Trophoblast cell (in vitro differentiated cells and primary cell): ENCODE measurements at regions not wholly inside any gene's neighbourhood (a gene's known extent, or its start where the extent isn't known, plus 50 kb on each side); places are given as distances from the start of the nearest gene placed in this dataset.

Source experiments
- DNase-seq, 2 donors: peaks; one replicate each; pipeline ENCODE4 v3.0.0-alpha.2; 2016
- H2AFZ ChIP-seq: 2 replicates; pipeline ENCODE4 v1.6.1; 2013; ENCODE audit warnings: low read length, moderate library complexity, mild to moderate bottlenecking; ENCODE audit not compliant: insufficient read depth, poor library complexity
- H2AK5ac ChIP-seq: 2 replicates; pipeline ENCODE4 v1.6.1; 2013; ENCODE audit warnings: mild to moderate bottlenecking, low read length
- H2BK120ac ChIP-seq: 2 replicates; pipeline ENCODE4 v1.6.1; 2013; ENCODE audit warnings: low read length, mild to moderate bottlenecking, moderate library complexity; ENCODE audit not compliant: insufficient read depth, poor library complexity
- H2BK12ac ChIP-seq: 2 replicates; pipeline ENCODE4 v1.6.1; 2013; ENCODE audit warnings: mild to moderate bottlenecking, low read length, moderate library complexity
- H2BK5ac ChIP-seq: 2 replicates; pipeline ENCODE4 v1.6.1; 2013; ENCODE audit warnings: low read length, low read depth, moderate library complexity, mild to moderate bottlenecking; ENCODE audit not compliant: poor library complexity
- H3K14ac ChIP-seq: 2 replicates; pipeline ENCODE4 v1.6.1; 2013; ENCODE audit warnings: mild to moderate bottlenecking, low read length
- H3K18ac ChIP-seq: 2 replicates; pipeline ENCODE4 v1.6.1; 2013; ENCODE audit warnings: mild to moderate bottlenecking, low read length
- H3K23ac ChIP-seq: 2 replicates; pipeline ENCODE4 v1.6.1; 2013; ENCODE audit warnings: low read length
- H3K27ac ChIP-seq: 2 replicates; pipeline ENCODE4 v1.5.1; 2013; ENCODE audit warnings: low read depth, mild to moderate bottlenecking, inconsistent platforms, low read length, moderate library complexity
- H3K27me3 ChIP-seq: 2 replicates; pipeline ENCODE4 v1.6.1; 2013; ENCODE audit warnings: inconsistent platforms, mild to moderate bottlenecking, low read length, moderate library complexity; ENCODE audit not compliant: insufficient read depth
- H3K36me3 ChIP-seq, 2 experiments: 1 replicate in 1 of 2; 2 replicates in 1 of 2; pipeline ENCODE4 v1.6.1; 2013; ENCODE audit warnings: low read length in 2 of 2, mild to moderate bottlenecking in 2 of 2, moderate library complexity in 1 of 2; ENCODE audit not compliant: insufficient read depth in 2 of 2, control insufficient read depth in 1 of 2
- H3K4ac ChIP-seq: 2 replicates; pipeline ENCODE4 v1.6.1; 2013; ENCODE audit warnings: low read depth, mild to moderate bottlenecking, low read length, moderate library complexity
- H3K4me1 ChIP-seq, 2 experiments: 1 replicate in 1 of 2; 2 replicates in 1 of 2; pipeline ENCODE4 v1.6.1; 2013; ENCODE audit warnings: low read length in 2 of 2, mild to moderate bottlenecking in 2 of 2, moderate library complexity in 1 of 2; ENCODE audit not compliant: insufficient read depth in 2 of 2, control insufficient read depth in 1 of 2
- H3K4me2 ChIP-seq: 2 replicates; pipeline ENCODE4 v1.6.1; 2013; ENCODE audit warnings: inconsistent platforms, mild to moderate bottlenecking, low read length, moderate library complexity
- H3K4me3 ChIP-seq: 2 replicates; pipeline ENCODE4 v1.5.1; 2013; ENCODE audit warnings: mild to moderate bottlenecking, low read depth, low read length, inconsistent platforms
- H3K79me1 ChIP-seq: one replicate; pipeline ENCODE4 v1.6.1; 2013; ENCODE audit warnings: low read length
- H3K79me2 ChIP-seq: 2 replicates; pipeline ENCODE4 v1.6.1; 2013; ENCODE audit warnings: low read length, mild to moderate bottlenecking; ENCODE audit not compliant: control insufficient read depth, insufficient read depth, poor library complexity
- H3K9ac ChIP-seq: 2 replicates; pipeline ENCODE4 v1.6.1; 2013; ENCODE audit warnings: mild to moderate bottlenecking, low read length
- H3K9me3 ChIP-seq: 2 replicates; pipeline ENCODE4 v1.6.1; 2013; ENCODE audit warnings: low read depth, mild to moderate bottlenecking, control low read depth, inconsistent platforms, low read length; ENCODE audit not compliant: insufficient read depth
- H4K12ac ChIP-seq: 2 replicates; pipeline ENCODE4 v1.6.1; 2013; ENCODE audit warnings: low read depth, mild to moderate bottlenecking, low read length, moderate library complexity
- H4K8ac ChIP-seq: 2 replicates; pipeline ENCODE4 v1.6.1; 2013; ENCODE audit warnings: low read depth, mild to moderate bottlenecking, low read length, moderate library complexity
- H4K91ac ChIP-seq: one replicate; pipeline ENCODE4 v1.6.1; 2013; ENCODE audit warnings: low read depth, mild to moderate bottlenecking, low read length, moderate library complexity
- WGBS: extraction: QIAGEN DNeasy Blood & Tissue Kit; methylation state at CpG from one replicate; pipeline ENCODE4 v1.1.7; 2013; ENCODE audit warnings: missing lambda C conversion rate; ENCODE audit not compliant: insufficient read length, insufficient coverage; ENCODE audit errors: extremely low coverage; 5-methylcytosine and 5-hydroxymethylcytosine counted together

DNA sequence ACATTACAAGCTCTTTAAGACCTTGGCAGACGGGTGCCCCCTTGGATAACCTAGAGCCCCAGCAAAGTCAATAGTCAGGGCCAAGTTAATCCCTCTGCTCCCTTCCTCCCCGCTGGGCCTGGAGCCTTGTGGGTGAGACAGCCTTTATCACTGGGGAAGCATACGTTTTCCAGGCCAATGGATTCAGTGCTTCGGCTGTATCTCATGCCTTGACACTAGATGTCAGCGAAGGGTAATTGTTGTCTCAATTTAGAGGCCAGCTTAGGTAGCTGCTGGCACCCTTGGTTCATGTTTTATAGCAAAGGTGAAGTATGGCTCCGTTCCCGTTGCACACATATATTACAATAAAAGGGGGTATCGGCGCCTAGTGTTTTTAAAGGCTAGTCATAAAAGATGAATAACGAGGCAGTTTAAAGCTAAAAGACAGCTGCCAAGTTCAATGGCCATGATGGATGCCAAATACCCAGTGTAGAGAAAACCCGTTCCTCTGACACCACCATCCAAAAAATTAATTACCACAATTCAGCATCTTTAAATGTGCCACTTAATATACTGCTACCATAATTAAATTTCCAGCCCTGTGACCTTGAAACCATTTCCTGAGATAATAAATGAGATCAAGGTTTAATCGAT is 52.3 kb upstream of the BNIP2 start:
- H3K4me2 ChIP-seq: no peak overlapping the region
- no peak overlapping the region for H3K9ac ChIP-seq
- H3K27me3 ChIP-seq: no peaks in the 10 kb centered on the region
- H3K79me1 ChIP-seq: no peaks in the 10 kb centered on the region
- H2BK5ac ChIP-seq: no peak overlapping the region
- no peaks in the 10 kb centered on the region for H3K36me3 ChIP-seq
- DNase-seq: peak in 1 of 2 donors; percentile 53
- H3K18ac ChIP-seq: no peak overlapping the region
- WGBS: no CpG with 5 or more reads among the region's 12 CpGs
- no peak overlapping the region for H3K27ac ChIP-seq
- H3K9me3 ChIP-seq: peaks cover 1% of the 10 kb centered on the region
- H4K91ac ChIP-seq: no peak overlapping the region
- no peak overlapping the region for H3K14ac ChIP-seq
- no peaks in the 10 kb centered on the region for H3K79me2 ChIP-seq
- no peak overlapping the region for H3K4me3 ChIP-seq
- H3K4me1 ChIP-seq: no peaks in the 10 kb centered on the region
- no peak overlapping the region for H4K8ac ChIP-seq
- H2AFZ ChIP-seq: no peak overlapping the region
- no peak overlapping the region for H3K23ac ChIP-seq
- no peak overlapping the region for H4K12ac ChIP-seq
- H2BK12ac ChIP-seq: no peak overlapping the region
- H2AK5ac ChIP-seq: no peak overlapping the region
- no peak overlapping the region for H3K4ac ChIP-seq
- no peak overlapping the region for H2BK120ac ChIP-seq

- no peak overlapping the region for H3K4me2 ChIP-seq
- no peak overlapping the region for H2BK5ac ChIP-seq
These were observed 50.6 kb upstream of the BNIP2 start for GRCh38 chr15:59739557-59740186.

More at GRCh38 chr15:59739557-59740186, 50.6 kb upstream of the BNIP2 start:
- no CpG with 5 or more reads among the region's 15 CpGs for WGBS
- no peak overlapping the region for H3K14ac ChIP-seq
- H2AFZ ChIP-seq: no peak overlapping the region
- peaks cover 1% of the 10 kb centered on the region for H3K9me3 ChIP-seq
- no peak overlapping the region for H4K12ac ChIP-seq
- H3K9ac ChIP-seq: no peak overlapping the region
- H3K27me3 ChIP-seq: no peaks in the 10 kb centered on the region
- H3K4me1 ChIP-seq: no peaks in the 10 kb centered on the region
- no peak for DNase-seq
- H3K4ac ChIP-seq: no peak overlapping the region
- no peak overlapping the region for H4K91ac ChIP-seq
- H3K23ac ChIP-seq: no peak overlapping the region
- H2AK5ac ChIP-seq: no peak overlapping the region
- no peak overlapping the region for H3K18ac ChIP-seq
- no peaks in the 10 kb centered on the region for H3K36me3 ChIP-seq
- no peak overlapping the region for H3K27ac ChIP-seq
- H2BK120ac ChIP-seq: no peak overlapping the region
- H3K79me2 ChIP-seq: no peaks in the 10 kb centered on the region
- H3K4me3 ChIP-seq: no peak overlapping the region
- no peaks in the 10 kb centered on the region for H3K79me1 ChIP-seq
- H2BK12ac ChIP-seq: no peak overlapping the region
- no peak overlapping the region for H4K8ac ChIP-seq
